Skin of body (tissue), 1 donor: ENCODE measurements at regions not wholly inside any gene's neighbourhood (a gene's known extent, or its start where the extent isn't known, plus 50 kb on each side); places are given as distances from the start of the nearest gene placed in this dataset.
"Not testable (repeated sequence)": the region's sequence is repeated elsewhere in the genome, so short reads cannot be mapped to it uniquely, and the experiment has no call there.

Experiments used
- DNase-seq: peaks from one replicate; lab custom pipeline; 2025; lab: John Stamatoyannopoulos, UW

DNA sequence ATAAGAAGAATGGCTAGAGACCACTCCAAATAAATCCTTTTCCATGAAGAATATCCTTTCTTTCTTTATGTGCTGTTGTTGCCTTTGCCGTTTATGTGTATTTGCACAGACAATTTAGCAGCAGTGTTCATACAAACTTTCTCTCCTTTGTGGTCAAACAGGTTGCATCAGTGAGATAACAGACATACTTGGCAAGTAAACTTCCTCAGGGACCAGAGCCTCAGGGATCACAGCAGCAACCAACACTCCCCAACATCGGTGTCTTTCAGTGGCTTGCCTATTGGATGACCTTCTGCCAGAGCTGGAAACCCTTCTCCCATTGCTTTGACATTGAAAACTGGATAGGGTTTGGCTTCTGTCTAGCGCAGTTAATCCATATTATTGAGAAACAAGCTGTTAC is 252.2 kb downstream of the BTG1 start:
- no peak for DNase-seq

DNA sequence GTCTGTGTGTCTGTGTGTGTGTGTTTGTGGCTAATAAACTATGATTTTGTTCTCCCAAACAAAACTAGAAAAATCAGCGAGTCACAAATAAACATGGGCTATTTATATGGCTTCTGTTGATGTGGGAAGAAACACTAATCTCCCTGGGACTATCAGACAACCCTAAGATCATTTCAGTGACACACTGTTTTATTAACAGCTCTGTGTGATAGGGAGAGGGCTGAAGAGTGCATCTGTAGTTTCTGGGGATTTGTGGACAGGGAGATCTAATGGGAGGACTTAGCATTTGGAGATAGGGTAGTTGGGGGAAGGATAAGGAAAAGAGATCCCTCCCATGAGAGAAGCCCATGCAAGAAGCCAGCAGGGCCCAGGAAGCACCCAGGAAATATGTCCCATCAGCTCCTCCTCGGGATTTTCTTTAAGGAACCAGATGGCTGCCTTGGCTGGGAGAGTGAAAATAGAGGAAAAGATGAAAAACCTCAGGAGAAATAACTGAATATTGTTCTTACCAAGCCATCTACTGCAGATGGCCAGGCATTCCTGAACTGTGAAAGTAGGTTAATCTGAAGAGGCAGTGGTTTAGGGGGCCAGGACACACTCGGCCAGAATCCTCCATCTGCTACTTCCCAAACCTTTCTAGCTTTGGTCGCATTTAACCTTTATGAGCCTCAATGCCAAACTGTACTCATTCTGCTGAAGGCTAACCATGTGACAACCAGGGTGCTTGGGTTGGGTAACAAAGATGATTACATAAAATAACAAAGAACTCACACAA is 253.4 kb downstream of the BTG1 start:
- DNase-seq = no peak

DNA sequence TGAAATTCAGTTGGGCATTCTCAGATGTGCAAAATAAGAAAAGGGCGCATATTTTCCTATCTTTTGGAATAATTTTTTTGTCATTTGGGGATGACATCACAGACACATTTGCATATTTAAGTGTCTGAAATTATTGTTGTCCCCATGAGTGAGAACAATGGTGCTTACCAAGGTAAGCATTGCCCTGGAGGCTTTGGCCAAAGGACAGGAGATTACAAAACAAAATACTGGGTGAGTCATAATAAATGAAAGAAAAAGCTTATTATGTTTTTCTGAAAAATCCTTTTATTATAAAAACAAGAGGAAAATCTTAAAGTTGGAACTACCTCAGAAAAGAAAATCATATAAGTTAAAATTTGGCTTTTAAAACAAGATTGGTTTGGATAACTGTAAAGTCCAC is 254.9 kb downstream of the BTG1 start:
- DNase-seq = no peak

DNA sequence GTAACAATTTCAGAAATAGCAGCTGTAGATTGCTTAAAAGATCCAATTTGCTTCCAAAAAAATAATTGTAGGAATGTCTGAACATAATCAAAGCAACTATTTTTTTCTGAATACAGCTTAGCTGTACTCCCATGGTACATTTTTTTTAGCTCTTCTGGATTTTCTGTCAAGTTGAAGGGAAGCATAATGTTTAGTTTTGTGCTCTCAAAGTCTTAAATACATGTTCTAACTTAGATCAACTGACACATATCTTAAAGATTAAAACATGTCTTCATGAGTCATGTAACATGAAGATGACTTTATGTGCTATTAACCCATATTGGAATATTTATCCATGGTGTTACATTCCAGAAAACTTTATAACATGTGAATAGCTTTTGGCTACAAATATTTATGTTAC is 255.7 kb downstream of the BTG1 start:
- DNase-seq = peak; percentile 41

DNA sequence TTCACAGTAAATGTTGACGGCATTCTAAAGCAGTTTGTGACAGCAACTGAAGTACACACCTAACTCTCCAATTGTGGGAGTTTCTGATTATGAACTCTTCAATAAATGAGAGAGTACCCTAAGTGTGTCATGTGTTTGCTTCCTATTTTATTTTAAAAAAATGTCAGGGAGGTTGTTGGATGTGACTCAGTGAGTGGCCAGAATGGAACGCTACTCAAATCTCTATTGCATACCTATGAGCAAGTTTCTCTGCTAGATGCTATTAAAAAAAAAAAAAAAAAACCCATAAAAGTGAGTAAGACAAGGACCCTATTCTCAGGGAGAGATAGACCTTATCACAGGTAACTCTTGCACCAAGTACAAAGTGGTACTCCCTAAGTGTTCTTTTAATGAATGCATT is 256.6 kb downstream of the BTG1 start:
- DNase-seq = no peak

DNA sequence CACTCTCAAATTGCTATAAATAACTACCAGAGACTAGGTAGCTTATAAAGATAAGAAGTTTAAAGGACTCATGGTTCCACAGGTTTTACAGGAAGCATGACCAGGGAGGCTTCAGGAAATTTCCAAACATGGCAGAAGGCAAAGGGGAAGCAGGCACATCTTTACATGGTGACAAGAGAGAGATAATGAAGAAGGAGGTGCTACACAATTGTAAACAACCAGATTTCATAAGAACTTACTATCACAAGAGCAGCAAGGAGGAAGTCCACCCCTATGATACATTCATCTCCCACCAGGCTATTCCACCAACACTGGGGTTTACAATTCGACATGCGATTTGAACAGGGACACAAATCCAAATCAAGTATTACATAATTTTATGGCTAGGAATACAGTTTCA is 257.7 kb downstream of the BTG1 start:
- no peak for DNase-seq

DNA sequence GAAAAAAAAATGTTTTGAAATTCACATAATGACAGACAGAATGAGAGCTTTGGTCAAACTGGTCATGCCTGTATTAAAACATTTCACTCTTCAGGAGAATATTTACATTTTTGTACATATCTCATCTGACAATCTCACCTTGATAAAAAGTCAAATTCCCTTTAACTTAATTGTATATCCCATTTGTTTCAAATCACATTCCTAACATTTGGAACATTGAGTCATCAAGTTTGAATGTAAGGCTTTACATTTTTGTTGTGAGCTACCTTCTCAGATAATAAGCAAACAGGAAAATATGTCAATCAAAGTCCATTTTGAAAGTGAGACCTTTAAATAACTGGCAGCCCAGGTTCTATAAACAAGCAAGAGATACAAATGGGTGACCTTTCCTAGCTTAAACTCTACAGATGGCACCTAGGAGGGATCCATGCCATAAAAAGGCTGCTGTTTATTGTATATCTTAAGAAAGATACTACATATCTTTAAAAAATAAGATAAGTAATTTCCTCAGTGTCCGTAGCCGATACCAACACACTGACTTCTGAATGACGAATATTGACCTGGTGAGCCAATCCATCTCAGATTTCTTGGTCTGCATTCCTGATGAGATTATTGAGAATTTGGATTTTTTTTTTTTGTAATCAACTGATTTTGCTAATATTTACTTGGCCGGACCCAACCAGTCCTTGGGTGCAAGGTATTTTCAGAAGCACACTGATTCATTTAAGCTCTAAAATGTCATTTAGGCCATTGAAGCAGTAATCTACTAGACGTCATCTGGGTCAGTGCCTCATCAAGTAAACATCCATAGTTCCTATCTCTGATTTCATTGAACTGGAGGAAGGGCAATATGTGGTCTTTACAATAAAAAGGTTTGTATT is 259.6 kb downstream of the BTG1 start:
- DNase-seq = no peak

DNA sequence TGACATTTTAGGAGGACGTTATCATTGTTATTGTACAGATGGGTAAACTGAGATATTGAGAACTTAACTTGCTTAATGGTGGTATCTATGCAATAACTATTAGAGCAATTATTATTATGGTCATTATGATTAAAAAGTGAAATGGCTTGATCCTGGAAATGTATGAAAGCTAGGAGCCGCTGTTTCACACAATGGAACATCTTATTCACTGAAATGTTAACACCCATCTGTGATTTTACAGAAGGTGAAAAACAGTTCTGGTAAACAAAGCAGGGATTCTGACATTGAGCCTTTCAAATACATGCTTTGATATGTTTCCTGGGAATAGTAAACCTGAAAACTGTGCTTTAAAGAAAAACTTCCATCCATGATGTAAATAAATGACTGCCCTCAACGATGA is 261.4 kb downstream of the BTG1 start:
- DNase-seq = no peak

DNA sequence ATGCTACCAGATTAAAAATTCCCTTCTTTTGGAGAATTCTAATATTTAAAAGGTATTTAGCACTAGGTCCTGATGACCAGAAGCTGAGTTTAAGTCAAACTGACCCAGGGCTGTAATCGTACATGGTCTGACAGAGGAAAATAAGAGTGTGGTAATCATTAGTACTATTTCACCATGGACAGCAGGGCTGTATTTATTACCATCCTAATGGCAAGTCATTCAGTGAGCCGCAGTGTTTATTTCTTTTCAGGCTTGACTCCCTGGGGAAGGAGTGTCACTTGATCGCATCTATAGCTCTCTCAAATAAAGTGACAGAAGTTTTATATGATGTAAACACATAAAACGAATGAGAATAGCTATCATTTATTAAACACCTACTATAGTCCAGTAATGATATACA is 261.8 kb downstream of the BTG1 start:
- DNase-seq = no peak

DNA sequence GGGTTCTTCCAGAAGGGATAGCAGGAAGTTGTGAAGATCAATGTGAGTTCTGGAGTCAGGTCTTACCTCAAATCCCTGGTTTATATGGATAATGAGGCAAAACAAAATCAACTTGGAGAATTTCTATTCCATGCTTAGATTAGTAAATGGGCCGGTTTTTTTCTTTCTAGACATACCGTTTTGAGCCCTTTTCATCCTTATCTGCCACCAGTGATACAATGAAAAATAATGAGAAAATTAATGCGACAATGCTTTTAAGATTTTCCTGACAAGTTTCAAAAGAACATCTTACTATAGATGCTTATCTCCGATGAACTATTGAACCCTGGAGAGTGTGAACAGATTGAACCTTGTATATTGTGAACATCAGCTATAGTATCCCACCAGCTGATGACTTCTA is 262.7 kb downstream of the BTG1 start:
- no peak for DNase-seq

DNA sequence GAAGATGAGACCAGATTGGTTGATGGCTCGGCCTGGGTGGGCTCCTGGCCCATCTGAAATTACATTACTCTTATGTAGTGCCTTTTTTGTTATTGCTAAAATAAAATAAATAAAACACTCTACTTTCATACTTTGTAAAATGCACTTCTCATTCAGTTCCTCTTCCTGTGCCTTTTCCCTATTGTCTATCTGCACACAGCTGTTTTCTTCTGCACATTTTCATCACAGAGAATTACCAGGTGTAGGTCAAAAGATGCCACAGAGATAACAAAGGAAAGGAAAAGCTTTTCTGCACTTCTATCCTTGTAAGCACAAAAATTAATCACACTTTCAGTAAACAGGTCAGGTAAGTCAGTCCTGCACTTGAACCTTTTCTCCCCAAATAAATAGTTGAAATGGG is 265.1 kb downstream of the BTG1 start:
- DNase-seq = no peak

DNA sequence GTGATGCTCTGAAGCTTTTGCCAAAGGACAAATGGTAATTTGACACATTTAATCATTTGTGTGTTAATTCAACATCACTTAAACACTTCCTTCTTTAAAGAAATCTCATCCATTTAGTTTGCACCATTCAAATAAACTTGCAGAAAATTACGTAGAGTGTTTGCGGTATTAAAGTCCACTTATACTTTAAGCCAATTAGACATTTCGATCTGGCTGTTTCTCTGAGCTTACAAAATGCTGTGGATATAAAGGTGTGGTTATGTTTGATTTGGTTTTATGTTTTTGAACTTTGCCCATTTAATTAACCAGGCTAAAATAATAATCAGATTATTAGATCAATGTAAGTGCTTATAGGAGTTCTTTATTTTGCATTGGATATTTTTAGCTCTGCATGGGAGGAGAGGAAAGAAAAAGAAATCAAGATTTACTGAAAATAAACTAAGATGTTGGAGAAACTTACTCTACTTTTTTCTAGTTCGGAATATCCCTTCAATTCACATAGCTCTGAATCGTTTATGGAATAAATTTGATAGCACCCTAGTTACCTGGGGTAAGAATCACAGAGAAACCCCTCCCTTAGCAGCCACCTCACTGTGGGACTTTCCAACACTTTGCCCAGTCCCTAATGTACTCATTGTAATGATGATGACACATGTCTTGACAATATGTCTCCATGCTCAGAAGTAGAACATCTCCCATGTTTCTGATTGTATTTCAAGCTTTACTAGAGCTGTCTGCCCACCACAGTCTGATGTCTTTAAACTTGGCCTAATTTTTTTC is 268.0 kb downstream of the BTG1 start:
- no peak for DNase-seq

DNA sequence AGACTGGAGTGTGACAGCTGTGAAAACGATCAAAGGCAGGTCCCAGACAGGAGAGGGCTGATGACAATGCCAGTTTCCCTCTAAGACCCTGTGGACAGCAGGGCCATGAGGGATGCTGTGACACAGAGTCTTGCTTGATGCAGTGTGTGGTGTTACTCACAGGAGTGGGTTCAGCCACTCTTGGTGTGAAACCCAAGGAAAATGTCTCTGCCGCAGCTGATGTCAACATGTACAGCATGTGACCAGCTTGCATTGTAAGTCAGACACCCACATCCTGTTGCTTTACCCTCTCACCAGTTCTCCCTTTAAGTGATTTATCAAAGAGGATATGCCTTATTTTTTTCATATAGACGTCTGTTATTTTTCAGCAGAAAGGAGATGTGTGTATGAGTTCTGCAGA is 268.6 kb downstream of the BTG1 start:
- peak; percentile 16 for DNase-seq

DNA sequence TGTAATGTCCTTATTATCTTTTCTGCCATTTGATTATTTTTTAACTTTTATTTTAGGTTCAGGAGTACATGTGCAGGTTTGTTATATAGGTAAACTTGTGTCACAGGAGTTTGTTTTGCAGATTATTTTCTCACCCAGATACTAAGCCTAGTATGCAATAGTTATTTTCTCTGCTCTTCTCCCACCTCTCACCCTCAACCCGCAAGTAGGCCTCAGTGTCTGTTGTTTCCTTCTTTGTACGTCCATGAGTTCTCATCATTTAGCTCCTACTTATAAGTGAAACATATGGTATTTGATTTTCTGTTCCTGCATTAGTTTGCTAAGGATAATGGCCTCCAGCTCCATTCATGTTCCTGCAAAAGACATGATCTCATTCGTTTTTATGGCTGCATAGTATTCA is 270.0 kb downstream of the BTG1 start:
- DNase-seq = not testable (repeated sequence)

DNA sequence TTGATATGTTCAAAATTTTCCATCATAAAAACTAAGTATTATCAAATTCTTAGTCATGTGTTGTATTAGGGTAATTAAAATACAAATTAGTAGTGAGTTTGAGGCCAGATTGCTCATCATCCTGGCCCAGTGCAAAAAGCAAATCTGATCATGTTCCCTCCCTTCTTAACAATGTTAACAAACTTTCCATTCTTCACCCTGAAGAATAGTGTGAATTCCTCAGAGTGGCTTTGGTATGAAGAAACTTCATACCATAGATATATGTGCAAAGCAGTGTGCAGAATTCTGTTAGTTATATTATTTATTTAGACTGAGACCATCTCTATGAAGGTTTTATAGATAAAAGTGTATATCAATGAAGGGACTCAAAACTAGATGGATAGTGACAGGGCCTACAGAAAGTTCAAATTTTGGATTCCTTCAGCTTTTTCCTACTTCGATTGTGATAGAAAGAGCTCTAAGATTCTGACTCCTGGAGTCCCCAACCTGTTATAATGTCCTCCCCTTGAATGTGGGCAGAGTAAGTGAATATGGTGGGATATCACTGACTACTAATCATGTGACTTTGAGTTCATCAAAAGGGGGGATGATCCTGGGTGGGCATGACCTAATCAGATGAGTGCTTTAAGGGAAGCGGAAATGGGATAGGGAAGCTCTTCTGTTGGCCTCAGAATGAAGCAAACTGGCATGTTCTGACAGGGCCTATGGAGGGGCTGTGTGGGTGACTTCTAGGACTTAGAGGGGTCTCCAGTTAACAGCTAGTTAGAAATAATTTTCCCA is 271.4 kb downstream of the BTG1 start:
- no peak for DNase-seq

DNA sequence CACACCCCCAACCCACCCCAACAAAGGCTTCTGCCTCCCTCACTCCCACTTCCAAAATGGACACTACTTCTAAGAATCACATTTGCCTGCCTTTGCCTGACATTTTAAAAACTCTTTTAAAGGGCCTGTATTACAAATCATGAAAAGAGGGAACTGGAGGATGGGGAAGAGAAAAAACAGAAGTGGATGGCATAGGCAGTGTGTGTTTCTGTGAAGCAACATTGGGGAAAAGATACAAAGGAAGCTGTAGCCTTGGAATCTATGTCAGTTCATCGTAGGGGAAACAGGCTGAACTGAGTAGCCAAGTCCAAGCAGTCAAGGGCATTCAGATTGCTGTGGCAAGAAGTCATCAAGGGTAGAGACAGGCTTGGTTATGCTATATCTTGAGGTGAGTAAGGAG is 273.9 kb downstream of the BTG1 start:
- no peak for DNase-seq

DNA sequence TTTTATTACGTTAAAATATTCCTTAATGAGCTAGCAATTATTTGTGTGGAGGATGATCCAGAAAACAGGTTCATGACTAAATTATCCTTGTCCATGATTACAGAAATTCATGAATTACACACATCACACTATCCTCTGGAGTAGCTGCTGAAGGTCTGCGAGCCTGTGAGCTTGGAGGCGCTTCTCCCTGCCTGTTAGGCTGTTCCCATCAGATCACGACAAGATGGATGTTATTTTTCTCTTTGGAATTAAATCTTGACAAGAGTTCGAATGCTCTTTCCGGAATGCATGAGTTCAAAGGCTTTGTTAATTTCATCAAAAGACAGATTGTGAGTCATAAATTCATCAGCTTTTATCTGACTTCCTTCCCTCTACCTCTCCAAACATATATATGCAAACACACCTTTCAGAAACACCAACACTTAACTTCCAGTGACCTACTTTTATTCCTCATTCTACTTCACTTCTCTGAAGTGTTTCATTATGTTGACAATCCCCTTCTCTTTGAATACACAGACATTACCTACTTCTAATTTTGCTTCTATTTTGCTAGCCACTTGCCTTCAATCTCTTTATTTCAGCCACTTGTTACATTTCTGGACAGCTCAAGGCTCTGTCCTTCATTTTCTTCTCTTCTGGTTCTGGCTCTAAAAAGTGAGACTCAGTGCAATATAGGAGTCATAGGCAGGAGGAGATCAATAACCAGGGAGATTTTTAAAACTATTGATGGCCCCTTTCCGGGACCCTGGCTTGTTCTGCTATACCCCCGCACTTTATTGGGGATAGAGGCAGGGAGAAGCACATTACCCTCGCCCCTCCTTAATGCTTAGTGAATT is 274.6 kb downstream of the BTG1 start:
- no peak for DNase-seq

DNA sequence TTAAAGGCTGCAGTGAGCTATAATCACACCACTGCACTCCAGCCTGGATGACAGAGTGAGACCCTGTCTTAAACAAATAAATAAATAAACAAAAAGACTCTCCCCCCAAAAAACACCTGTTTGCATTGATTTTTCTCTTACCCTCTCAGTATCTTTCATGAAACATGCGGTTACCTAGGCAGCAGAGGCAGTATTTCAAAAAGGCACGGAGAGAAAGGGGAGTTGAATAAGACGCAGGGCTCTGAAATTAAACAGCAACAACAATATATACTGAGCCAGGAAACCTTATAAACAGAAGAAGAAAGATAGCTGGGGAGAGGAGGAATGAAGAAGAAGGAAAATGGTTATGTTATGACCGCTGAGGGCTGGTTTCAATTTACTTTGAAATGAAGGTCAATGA is 277.6 kb downstream of the BTG1 start:
- DNase-seq = no peak

DNA sequence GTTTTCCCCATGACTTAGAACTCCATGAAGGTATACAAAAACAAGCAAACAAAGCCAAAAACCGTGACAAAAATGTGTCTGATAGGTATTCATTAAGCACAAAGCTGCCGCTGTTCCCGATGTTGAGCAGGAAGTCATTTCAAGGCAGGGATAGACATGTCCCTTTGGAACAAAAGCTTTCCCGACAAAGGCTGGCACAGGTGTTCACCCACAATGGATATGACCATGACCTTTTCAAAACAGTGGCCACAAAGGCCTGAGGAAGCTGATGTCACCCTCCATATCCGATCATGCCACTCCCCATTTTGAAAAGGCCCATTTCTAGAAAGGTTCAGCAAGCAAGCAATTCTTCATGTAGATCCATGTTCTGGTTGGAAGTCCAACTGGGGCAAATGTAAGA is 279.1 kb downstream of the BTG1 start:
- DNase-seq = no peak

DNA sequence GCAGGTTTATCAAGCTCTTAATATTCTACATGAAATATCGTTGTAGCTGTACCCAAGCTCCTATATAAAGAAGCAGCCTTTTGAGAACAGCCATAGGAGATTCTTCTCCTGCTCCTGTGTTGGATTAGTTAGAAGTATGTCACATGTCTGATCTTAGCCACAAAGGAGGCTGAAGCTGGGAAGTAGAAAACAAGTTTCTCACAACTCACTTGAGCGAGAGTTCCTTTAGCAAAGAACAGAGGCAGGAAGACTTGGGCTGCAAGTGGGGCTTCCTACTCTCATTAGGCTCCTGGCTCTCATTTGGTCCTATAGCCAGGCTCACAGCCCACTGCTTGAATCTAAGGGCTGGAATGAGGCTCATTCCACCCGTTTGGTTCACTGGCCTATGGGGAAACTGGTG is 281.9 kb downstream of the BTG1 start:
- no peak for DNase-seq
